GM12878 (cell line): ENCODE measurements at regions not wholly inside any gene's neighbourhood (a gene's known extent, or its start where the extent isn't known, plus 50 kb on each side); places are given as distances from the start of the nearest gene placed in this dataset.

ENCODE experiments used
- ATAC-seq: fragments of 200-7000 bp; cut with Tn5 transposase; 3 replicates; pipeline ENCODE4 v1.9.1; 2020; ENCODE audit warnings: mild to moderate bottlenecking, moderate library complexity
- BruUV-seq: library from RNA; stranded (reverse); fragments of 400-500 nt; replicated peaks from 2 replicates; lab custom pipeline; 2021; lab: Mats Ljungman, UMichigan
- CTCF ChIA-PET: fragments of 300-600 bp; sonication (Branson Sonifier 250); formaldehyde crosslinking; extraction: SDS; loops from one replicate; lab custom pipeline; 2021; ENCODE audit warnings: inconsistent platforms; lab: Yijun Ruan, JAX
- POLR2A ChIA-PET: fragments of 350-600 bp; formaldehyde crosslinking; extraction: SDS; loops from one replicate; lab custom pipeline; 2021; ENCODE audit warnings: inconsistent platforms; lab: Charles Lee
- RAD21 ChIA-PET: fragments of 300-600 bp; sonication (Branson Sonifier 250); formaldehyde crosslinking; loops from one replicate; lab custom pipeline; 2023; ENCODE audit warnings: antibody characterized with exemption; ENCODE audit not compliant: unreplicated experiment; lab: Charles Lee
- SMC1A ChIA-PET: fragments of 300-600 bp; sonication (Branson Sonifier 250); formaldehyde crosslinking; loops from one replicate; lab custom pipeline; 2023; ENCODE audit not compliant: unreplicated experiment, uncharacterized antibody; lab: Charles Lee
- DNase-seq: peaks from one replicate; pipeline ENCODE4 v3.0.0-alpha.2; 2011; ENCODE audit warnings: low read depth, low spot score
- FAIRE-seq: peaks from 3 replicates; lab custom pipeline; 2011; peaks lifted over from hg19 to GRCh38; lab: Jason Lieb, UNC
- H2AFZ ChIP-seq: 2 replicates; pipeline ENCODE4 v1.6.0; 2011; ENCODE audit warnings: low read depth, low read length, control low read depth; ENCODE audit not compliant: control insufficient read depth
- H3K27ac ChIP-seq: 2 replicates; pipeline ENCODE4 v1.5.1; 2011; ENCODE audit warnings: control low read depth; ENCODE audit not compliant: control insufficient read depth, insufficient read depth
- H3K27me3 ChIP-seq, 2 experiments: replicated peaks in 1 of 2; 2 replicates each; pipeline versions ENCODE4 v1.6.0 to v1.6.1; 2011; ENCODE audit warnings: low read length in 1 of 2; ENCODE audit not compliant: control insufficient read depth in 2 of 2, insufficient read depth in 2 of 2
- H3K36me3 ChIP-seq, 2 experiments: 2 replicates each; pipeline ENCODE4 v1.5.1; 2011; ENCODE audit warnings: low read length in 1 of 2; ENCODE audit not compliant: control insufficient read depth in 2 of 2, insufficient read depth in 2 of 2
- H3K4me1 ChIP-seq: 2 replicates; pipeline ENCODE4 v1.6.1; 2011; ENCODE audit warnings: mild to moderate bottlenecking, low read length, moderate library complexity, mixed read lengths; ENCODE audit not compliant: control insufficient read depth, insufficient read depth
- H3K4me2 ChIP-seq: 2 replicates; pipeline ENCODE4 v1.6.0; 2011; ENCODE audit warnings: control low read depth; ENCODE audit not compliant: control insufficient read depth, insufficient read depth
- H3K4me3 ChIP-seq: fragments of 200-600 bp; sonication (generic); 2 replicates; pipeline ENCODE4 v1.5.1; 2016
- H3K79me2 ChIP-seq: 2 replicates; pipeline ENCODE4 v1.6.0; 2011; ENCODE audit warnings: low read length; ENCODE audit not compliant: control insufficient read depth, insufficient read depth
- H3K9ac ChIP-seq: 2 replicates; pipeline ENCODE4 v1.8.0; 2011; ENCODE audit warnings: low read length, control low read depth, mixed read lengths; ENCODE audit not compliant: control insufficient read depth, insufficient read depth
- H3K9me3 ChIP-seq: replicated peaks from 3 replicates; pipeline ENCODE4 v1.5.1; 2011; ENCODE audit warnings: mild to moderate bottlenecking, low read length; ENCODE audit not compliant: control insufficient read depth, insufficient read depth
- H4K20me1 ChIP-seq: 2 replicates; pipeline ENCODE4 v1.6.0; 2011; ENCODE audit not compliant: control insufficient read depth, insufficient read depth
- ASH2L ChIP-seq: fragments of 300-600, 200-600 bp; sonication (generic); IDR thresholded peaks from 2 replicates; pipeline ENCODE4 v1.6.1; 2017; ENCODE audit warnings: low read depth, mild to moderate bottlenecking, borderline replicate concordance
- BMI1 ChIP-seq: fragments of 450-650 bp; IDR thresholded peaks from 2 replicates; pipeline ENCODE4 v1.6.1; 2016; ENCODE audit warnings: mild to moderate bottlenecking, moderate library complexity, borderline replicate concordance
- CBX3 ChIP-seq: fragments of 200-600 bp; sonication (generic); IDR thresholded peaks from 2 replicates; pipeline ENCODE4 v1.6.1; 2016; ENCODE audit warnings: low read depth, borderline replicate concordance
- CBX5 ChIP-seq: sonication (generic); IDR thresholded peaks from 2 replicates; pipeline ENCODE4 v1.6.1; 2016; ENCODE audit warnings: low read depth, moderate library complexity, mild to moderate bottlenecking, inconsistent platforms
- EGR1 ChIP-seq, 2 experiments: IDR thresholded peaks; 1 replicate in 1 of 2; 2 replicates in 1 of 2; pipeline ENCODE4 v1.6.1; 2011 to 2012; ENCODE audit warnings: low read depth in 2 of 2, low read length in 2 of 2, borderline replicate concordance in 1 of 2, mild to moderate bottlenecking in 1 of 2, moderate library complexity in 1 of 2
- FOXK2 ChIP-seq: fragments of 450-650 bp; IDR thresholded peaks from 2 replicates; pipeline ENCODE4 v1.6.1; 2017; ENCODE audit warnings: mild to moderate bottlenecking, moderate library complexity
- FOXM1 ChIP-seq: IDR thresholded peaks from 2 replicates; pipeline ENCODE4 v1.6.1; 2012; ENCODE audit warnings: low read depth, mild to moderate bottlenecking, inconsistent platforms, low read length, moderate library complexity
- HCFC1 ChIP-seq: fragments of 150-350 bp; IDR thresholded peaks from 2 replicates; pipeline ENCODE4 v1.6.1; 2014; ENCODE audit warnings: low read length
- IKZF2 ChIP-seq, 2 experiments: fragments of 450-650 bp; IDR thresholded peaks; 2 replicates each; pipeline ENCODE4 v1.6.1; 2017; ENCODE audit warnings: mild to moderate bottlenecking in 2 of 2, moderate library complexity in 2 of 2
- JUND ChIP-seq: IDR thresholded peaks from 2 replicates; pipeline ENCODE4 v1.6.1; 2012; ENCODE audit warnings: low read depth, mild to moderate bottlenecking, low read length, improper control_type of control experiment, moderate library complexity
- NFIC ChIP-seq: IDR thresholded peaks from 2 replicates; pipeline ENCODE4 v1.6.1; 2012; ENCODE audit warnings: low read depth, mild to moderate bottlenecking, inconsistent platforms, low read length, moderate library complexity
- NFYA ChIP-seq: IDR thresholded peaks from 2 replicates; pipeline ENCODE4 v1.6.1; 2011; ENCODE audit warnings: low read depth, mild to moderate bottlenecking, low read length, improper control_type of control experiment, borderline replicate concordance
- NR2F1 ChIP-seq: fragments of 450-650 bp; conservative IDR thresholded peaks from 2 replicates; pipeline ENCODE4 v1.6.1; 2017; ENCODE audit warnings: mild to moderate bottlenecking
- POLR2A ChIP-seq: IDR thresholded peaks from 2 replicates; pipeline ENCODE4 v1.6.1; 2011; ENCODE audit warnings: low read depth, mild to moderate bottlenecking, low read length
- SMAD5 ChIP-seq: IDR thresholded peaks from 2 replicates; pipeline ENCODE4 v1.6.1; 2016; ENCODE audit warnings: antibody characterized with exemption, low read depth
- STAT3 ChIP-seq: IDR thresholded peaks from 2 replicates; pipeline ENCODE4 v1.6.1; 2011; ENCODE audit warnings: low read depth, low read length, improper control_type of control experiment
- in situ Hi-C: fragments of 300-500 bp; cut with MboI; formaldehyde crosslinking; loops from 9 replicates; pipeline ENCODE4 v1.14.3; 2018; ENCODE audit warnings: mixed read lengths
- intact Hi-C: fragments of 100-400 bp; cut with micrococcal nuclease; formaldehyde crosslinking; loops from one replicate; pipeline ENCODE4 v1.14.2; 2022; ENCODE audit not compliant: unreplicated experiment
- TF ChIP-seq, protein P1 (sequence below): fragments of 450-650 bp; formaldehyde crosslinking; IDR thresholded peaks from 2 replicates; pipeline ENCODE4 v1.4.0; 2022; ENCODE audit warnings: mild to moderate bottlenecking, moderate library complexity
- TF ChIP-seq, protein P2 (sequence below): IDR thresholded peaks from 2 replicates; pipeline ENCODE4 v1.6.1; 2011; ENCODE audit warnings: borderline replicate concordance, low read depth, mild to moderate bottlenecking, moderate library complexity, mixed read lengths, low read length; ENCODE audit not compliant: insufficient read depth; ENCODE audit errors: extremely low read length
- TF ChIP-seq, protein P3 (sequence below): fragments of 450-650 bp; IDR thresholded peaks from 2 replicates; pipeline ENCODE4 v1.6.1; 2017; ENCODE audit warnings: borderline replicate concordance
- TF ChIP-seq, protein P4 (sequence below): IDR thresholded peaks from 2 replicates; pipeline ENCODE4 v1.6.1; 2012; ENCODE audit warnings: low read depth, low read length, improper control_type of control experiment

DNA sequence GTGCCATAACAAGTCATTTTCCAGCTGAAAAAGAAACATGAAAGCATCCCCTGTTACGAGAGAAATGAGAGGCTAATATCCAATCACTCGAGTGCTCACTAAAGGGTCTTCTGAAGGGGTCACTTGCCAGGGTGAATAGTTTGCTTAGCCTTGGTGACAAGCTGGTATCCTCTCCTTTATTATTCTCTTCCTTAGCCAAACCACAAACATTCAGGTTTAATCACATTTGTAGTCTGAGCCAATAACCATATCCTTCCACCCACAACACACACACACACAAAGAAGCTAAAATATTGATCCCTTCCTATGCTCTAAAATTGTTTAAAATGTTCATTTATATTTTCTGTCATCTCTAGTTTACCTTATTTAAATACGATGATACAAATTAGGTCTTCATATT is 240.5 kb upstream of the TMCO5A start (continued):
- TF ChIP-seq, protein P1, sequence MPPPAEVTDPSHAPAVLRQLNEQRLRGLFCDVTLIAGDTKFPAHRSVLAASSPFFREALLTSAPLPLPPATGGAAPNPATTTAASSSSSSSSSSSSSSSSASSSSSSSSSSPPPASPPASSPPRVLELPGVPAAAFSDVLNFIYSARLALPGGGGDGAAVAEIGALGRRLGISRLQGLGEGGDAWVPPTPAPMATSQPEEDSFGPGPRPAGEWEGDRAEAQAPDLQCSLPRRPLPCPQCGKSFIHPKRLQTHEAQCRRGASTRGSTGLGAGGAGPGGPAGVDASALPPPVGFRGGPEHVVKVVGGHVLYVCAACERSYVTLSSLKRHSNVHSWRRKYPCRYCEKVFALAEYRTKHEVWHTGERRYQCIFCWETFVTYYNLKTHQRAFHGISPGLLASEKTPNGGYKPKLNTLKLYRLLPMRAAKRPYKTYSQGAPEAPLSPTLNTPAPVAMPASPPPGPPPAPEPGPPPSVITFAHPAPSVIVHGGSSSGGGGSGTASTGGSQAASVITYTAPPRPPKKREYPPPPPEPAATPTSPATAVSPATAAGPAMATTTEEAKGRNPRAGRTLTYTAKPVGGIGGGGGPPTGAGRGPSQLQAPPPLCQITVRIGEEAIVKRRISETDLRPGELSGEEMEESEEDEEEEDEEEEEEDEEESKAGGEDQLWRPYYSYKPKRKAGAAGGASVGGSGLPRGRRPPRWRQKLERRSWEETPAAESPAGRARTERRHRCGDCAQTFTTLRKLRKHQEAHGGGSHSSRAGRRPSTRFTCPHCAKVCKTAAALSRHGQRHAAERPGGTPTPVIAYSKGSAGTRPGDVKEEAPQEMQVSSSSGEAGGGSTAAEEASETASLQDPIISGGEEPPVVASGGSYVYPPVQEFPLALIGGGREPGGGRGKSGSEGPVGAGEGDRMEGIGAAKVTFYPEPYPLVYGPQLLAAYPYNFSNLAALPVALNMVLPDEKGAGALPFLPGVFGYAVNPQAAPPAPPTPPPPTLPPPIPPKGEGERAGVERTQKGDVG (CRISPR knock-in tag): no peak
- TF ChIP-seq STAT3: no peak
- no peak for TF ChIP-seq CBX3
- no peak for TF ChIP-seq SMAD5
- no peak for TF ChIP-seq BMI1
- no peak for TF ChIP-seq NR2F1
- no peak for TF ChIP-seq POLR2A
- TF ChIP-seq, protein P2, sequence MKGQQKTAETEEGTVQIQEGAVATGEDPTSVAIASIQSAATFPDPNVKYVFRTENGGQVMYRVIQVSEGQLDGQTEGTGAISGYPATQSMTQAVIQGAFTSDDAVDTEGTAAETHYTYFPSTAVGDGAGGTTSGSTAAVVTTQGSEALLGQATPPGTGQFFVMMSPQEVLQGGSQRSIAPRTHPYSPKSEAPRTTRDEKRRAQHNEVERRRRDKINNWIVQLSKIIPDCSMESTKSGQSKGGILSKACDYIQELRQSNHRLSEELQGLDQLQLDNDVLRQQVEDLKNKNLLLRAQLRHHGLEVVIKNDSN: no peak

DNA sequence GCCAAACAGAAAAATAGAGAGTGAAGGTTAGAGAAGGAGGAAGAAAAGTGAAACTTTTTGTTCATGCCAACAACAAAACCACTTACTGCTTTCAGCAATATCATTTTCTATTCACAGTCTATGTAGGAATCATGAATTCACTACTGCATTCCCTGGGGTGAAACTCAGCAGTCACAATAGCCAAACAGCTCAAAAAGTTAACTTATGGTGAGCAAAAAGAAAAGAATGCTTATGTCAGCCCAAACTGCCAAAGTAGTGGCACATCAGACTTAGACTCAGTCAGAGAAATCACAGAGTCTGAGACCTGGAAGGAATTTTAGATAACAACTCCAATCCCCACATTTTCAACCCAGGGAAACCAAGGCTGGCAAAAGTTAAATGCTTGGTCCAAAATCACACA is 238.7 kb upstream of the TMCO5A start:
- ATAC-seq: no peak
- Histone ChIP-seq H3K9me3 (no peaks in the 10 kb centered on the region), H3K79me2 (no peaks in the 10 kb centered on the region), H3K9ac (no peak overlapping the region), H3K27me3 (no peaks in the 10 kb centered on the region), H3K27ac (no peak overlapping the region), H4K20me1 (no peaks in the 10 kb centered on the region), H2AFZ (no peak overlapping the region), H3K4me2 (no peak overlapping the region), H3K4me3 (no peak overlapping the region), H3K36me3 (no peaks in the 10 kb centered on the region), H3K4me1 (no peaks in the 10 kb centered on the region)
- RAD21 ChIA-PET: no interaction called here
- SMC1A ChIA-PET: no interaction called here
- intact Hi-C loops (no loop called here), in situ Hi-C loops (no loop called here)
- CTCF ChIA-PET: no interaction called here
- TF ChIP-seq SMAD5 (no peak), FOXK2 (no peak), NFYA (no peak), JUND (no peak), ASH2L (no peak), IKZF2 (IDR thresholded peaks at IDR 0.05) (no peak), EGR1 (IDR thresholded peaks at IDR 0.05; ENCODE audit: borderline replicate concordance in 1 of 2, low read depth in 2 of 2, low read length in 2 of 2) (no peak), NFIC (no peak), FOXM1 (no peak), HCFC1 (no peak), CBX5 (no peak)
- TF ChIP-seq, protein P3, sequence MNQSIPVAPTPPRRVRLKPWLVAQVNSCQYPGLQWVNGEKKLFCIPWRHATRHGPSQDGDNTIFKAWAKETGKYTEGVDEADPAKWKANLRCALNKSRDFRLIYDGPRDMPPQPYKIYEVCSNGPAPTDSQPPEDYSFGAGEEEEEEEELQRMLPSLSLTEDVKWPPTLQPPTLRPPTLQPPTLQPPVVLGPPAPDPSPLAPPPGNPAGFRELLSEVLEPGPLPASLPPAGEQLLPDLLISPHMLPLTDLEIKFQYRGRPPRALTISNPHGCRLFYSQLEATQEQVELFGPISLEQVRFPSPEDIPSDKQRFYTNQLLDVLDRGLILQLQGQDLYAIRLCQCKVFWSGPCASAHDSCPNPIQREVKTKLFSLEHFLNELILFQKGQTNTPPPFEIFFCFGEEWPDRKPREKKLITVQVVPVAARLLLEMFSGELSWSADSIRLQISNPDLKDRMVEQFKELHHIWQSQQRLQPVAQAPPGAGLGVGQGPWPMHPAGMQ: no peak
- TF ChIP-seq, protein P4, sequence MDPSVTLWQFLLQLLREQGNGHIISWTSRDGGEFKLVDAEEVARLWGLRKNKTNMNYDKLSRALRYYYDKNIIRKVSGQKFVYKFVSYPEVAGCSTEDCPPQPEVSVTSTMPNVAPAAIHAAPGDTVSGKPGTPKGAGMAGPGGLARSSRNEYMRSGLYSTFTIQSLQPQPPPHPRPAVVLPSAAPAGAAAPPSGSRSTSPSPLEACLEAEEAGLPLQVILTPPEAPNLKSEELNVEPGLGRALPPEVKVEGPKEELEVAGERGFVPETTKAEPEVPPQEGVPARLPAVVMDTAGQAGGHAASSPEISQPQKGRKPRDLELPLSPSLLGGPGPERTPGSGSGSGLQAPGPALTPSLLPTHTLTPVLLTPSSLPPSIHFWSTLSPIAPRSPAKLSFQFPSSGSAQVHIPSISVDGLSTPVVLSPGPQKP: no peak
- POLR2A ChIA-PET: no interaction called here
- no TSS peak for BruUV-seq
- FAIRE-seq: no peak
- no peak for DNase-seq
